ENCODE measurements at regions not wholly inside any gene's neighbourhood (a gene's known extent, or its start where the extent isn't known, plus 50 kb on each side); places are given as distances from the start of the nearest gene placed in this dataset.

GRCh38 chr2:18055290-18055689 lies 176.8 kb downstream of the KCNS3 start:
- H3K36me3 ChIP-seq (ENCODE audit: control insufficient read depth, insufficient read depth, low read length) = no peaks in the 10 kb centered on the region
- no peak overlapping the region for H3K4me3 ChIP-seq (ENCODE audit: low read depth, low read length)
- no peaks in the 10 kb centered on the region for H3K27me3 ChIP-seq (ENCODE audit: control insufficient read depth, insufficient read depth, low read length)
- no peak for DNase-seq (ENCODE audit: low read depth)
- TF ChIP-seq CTCF (IDR thresholded peaks at IDR 0.05; ENCODE audit: insufficient read depth, low read length, poor library complexity, severe bottlenecking) = no peak

GRCh38 chr2:18050001-18050400 lies 171.5 kb downstream of the KCNS3 start:
- H3K36me3 ChIP-seq (ENCODE audit: control insufficient read depth, insufficient read depth, low read length) = no peaks in the 10 kb centered on the region
- H3K27me3 ChIP-seq (ENCODE audit: control insufficient read depth, insufficient read depth, low read length) = no peaks in the 10 kb centered on the region
- no peak for TF ChIP-seq CTCF (IDR thresholded peaks at IDR 0.05; ENCODE audit: insufficient read depth, low read length, poor library complexity, severe bottlenecking)
- no peak for DNase-seq (ENCODE audit: low read depth)
- no peak overlapping the region for H3K4me3 ChIP-seq (ENCODE audit: low read depth, low read length)

GRCh38 chr2:18049325-18049724 lies 170.9 kb downstream of the KCNS3 start:
- no peaks in the 10 kb centered on the region for H3K36me3 ChIP-seq (ENCODE audit: control insufficient read depth, insufficient read depth, low read length)
- no peak for DNase-seq (ENCODE audit: low read depth)

GRCh38 chr2:18047896-18048657 lies 169.6 kb downstream of the KCNS3 start:
- no peaks in the 10 kb centered on the region for H3K36me3 ChIP-seq (ENCODE audit: control insufficient read depth, insufficient read depth, low read length)
- no peaks in the 10 kb centered on the region for H3K27me3 ChIP-seq (ENCODE audit: control insufficient read depth, insufficient read depth, low read length)
- TF ChIP-seq CTCF (IDR thresholded peaks at IDR 0.05; ENCODE audit: insufficient read depth, low read length, poor library complexity, severe bottlenecking) = no peak
- no peak overlapping the region for H3K4me3 ChIP-seq (ENCODE audit: low read depth, low read length)
- DNase-seq (ENCODE audit: low read depth) = peak; percentile 4

More at GRCh38 chr2:18049325-18049724, 170.9 kb downstream of the KCNS3 start:
- TF ChIP-seq CTCF (IDR thresholded peaks at IDR 0.05; ENCODE audit: insufficient read depth, low read length, poor library complexity, severe bottlenecking) = no peak
- no peak overlapping the region for H3K4me3 ChIP-seq (ENCODE audit: low read depth, low read length)
- H3K27me3 ChIP-seq (ENCODE audit: control insufficient read depth, insufficient read depth, low read length) = no peaks in the 10 kb centered on the region

GRCh38 chr2:18047213-18047611 lies 168.7 kb downstream of the KCNS3 start:
- no peak for TF ChIP-seq CTCF (IDR thresholded peaks at IDR 0.05; ENCODE audit: insufficient read depth, low read length, poor library complexity, severe bottlenecking)
- DNase-seq (ENCODE audit: low read depth) = no peak

More at GRCh38 chr2:18047213-18047611, 168.7 kb downstream of the KCNS3 start:
- no peak overlapping the region for H3K4me3 ChIP-seq (ENCODE audit: low read depth, low read length)
- H3K27me3 ChIP-seq (ENCODE audit: control insufficient read depth, insufficient read depth, low read length) = no peaks in the 10 kb centered on the region
- no peaks in the 10 kb centered on the region for H3K36me3 ChIP-seq (ENCODE audit: control insufficient read depth, insufficient read depth, low read length)
